ENCODE measurements at regions not wholly inside any gene's neighbourhood (a gene's known extent, or its start where the extent isn't known, plus 50 kb on each side); places are given as distances from the start of the nearest gene placed in this dataset.

DNA sequence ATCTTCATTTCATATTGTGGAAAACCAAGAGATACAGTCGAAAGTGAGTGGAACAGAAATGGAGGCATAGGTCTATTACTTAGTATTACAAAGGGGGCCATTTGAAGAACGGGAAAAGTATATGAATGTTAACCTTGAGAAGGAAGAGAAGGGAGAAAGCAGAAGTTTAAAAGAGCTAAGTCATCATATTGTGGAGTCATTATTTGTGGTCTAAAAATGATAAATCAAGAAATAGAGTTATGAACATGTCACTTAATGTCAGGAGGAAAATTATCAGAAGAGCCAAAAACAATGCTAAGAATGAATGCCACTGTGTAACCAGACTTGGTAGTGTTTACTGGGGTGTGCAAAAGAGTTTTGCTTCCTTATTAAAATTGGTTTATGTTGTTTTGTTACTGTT, 589.5 kb upstream of the LCORL start:
- no peak for TF ChIP-seq SIN3A (IDR thresholded peaks at IDR 0.05; ENCODE audit: borderline replicate concordance, insufficient read depth, low read length)
- TF ChIP-seq REST (IDR thresholded peaks at IDR 0.05; ENCODE audit: insufficient read depth in 1 of 2, low read depth in 2 of 2, low read length in 2 of 2), result no peak
- no peak for TF ChIP-seq POLR2AphosphoS5 (IDR thresholded peaks at IDR 0.05; ENCODE audit: low read depth, low read length)
- no peak for TF ChIP-seq TAF1 (IDR thresholded peaks at IDR 0.05; ENCODE audit: borderline replicate concordance, insufficient read depth, low read length)
- TF ChIP-seq FOXP2 (optimal IDR thresholded peaks at IDR 0.05; ENCODE audit: borderline replicate concordance, extremely low read depth, extremely low read length, insufficient read depth), result no peak

All from PFSK-1 (cell line).